HCT116 (cell line): ENCODE measurements at regions not wholly inside any gene's neighbourhood (a gene's known extent, or its start where the extent isn't known, plus 50 kb on each side); places are given as distances from the start of the nearest gene placed in this dataset.

Experiments
- ATAC-seq: fragments of 200-7000 bp; cut with Tn5 transposase; 2 replicates; pipeline ENCODE4 v1.9.1; 2020; ENCODE audit warnings: mild to moderate bottlenecking, moderate library complexity
- BruUV-seq: library from RNA; stranded (reverse); fragments of 400-500 nt; replicated peaks from 2 replicates; lab custom pipeline; 2021; lab: Mats Ljungman, UMichigan
- CTCF ChIA-PET: fragments of 300-600 bp; sonication (Branson Sonifier 250); formaldehyde crosslinking; loops from one replicate; lab custom pipeline; 2021; ENCODE audit warnings: antibody characterized with exemption; lab: Charles Lee
- POLR2A ChIA-PET: fragments of 300-600, 350-600 bp; sonication (Branson Sonifier 250); formaldehyde crosslinking; loops from one replicate; lab custom pipeline; 2021; ENCODE audit warnings: antibody characterized with exemption; lab: Charles Lee
- RAD21 ChIA-PET, 2 experiments: fragments of 300-600 bp; sonication (Branson Sonifier 250); formaldehyde crosslinking; loops; one replicate each; lab custom pipeline; 2023; ENCODE audit warnings: low total read pairs in 2 of 2; ENCODE audit not compliant: uncharacterized antibody in 2 of 2, unreplicated experiment in 2 of 2, low non-redundant PET in 1 of 2; lab: Charles Lee
- DNase-seq: peaks from one replicate; pipeline ENCODE4 v3.0.0-alpha.2; 2010; ENCODE audit warnings: low read depth, low spot score
- H2AFZ ChIP-seq: fragments of 200-600 bp; shearing (Covaris generic), sonication (generic); 2 replicates; pipeline ENCODE4 v1.6.1; 2017; ENCODE audit warnings: low read depth, mixed run types, mixed read lengths, antibody characterized with exemption, low read length; ENCODE audit not compliant: poor library complexity, severe bottlenecking
- H3K27ac ChIP-seq: 2 replicates; pipeline ENCODE4 v1.5.1; 2012; ENCODE audit warnings: low read depth, low read length
- H3K27me3 ChIP-seq: fragments of 200-600 bp; sonication (generic); 2 replicates; pipeline ENCODE4 v1.6.1; 2016; ENCODE audit warnings: mixed run types, low read length, mixed read lengths; ENCODE audit not compliant: insufficient read depth
- H3K36me3 ChIP-seq, 2 experiments: fragments of 200-500 bp in 1 of 2; fragments of 200-600 bp in 1 of 2; sonication (Bioruptor generic) in 1 of 2; sonication (generic) in 1 of 2; 2 replicates each; pipeline versions ENCODE4 v1.5.1 to v1.6.1; 2014 to 2016; ENCODE audit warnings: low read length in 2 of 2, inconsistent platforms in 1 of 2, mixed read lengths in 1 of 2, mixed run types in 1 of 2; ENCODE audit not compliant: insufficient read depth in 2 of 2, control insufficient read depth in 1 of 2
- H3K4me1 ChIP-seq, 2 experiments: fragments of 200-600 bp in 1 of 2; sonication (generic) in 1 of 2; 2 replicates each; pipeline versions ENCODE4 v1.5.1 to v1.6.1; 2012 to 2017; ENCODE audit warnings: low read length in 2 of 2, inconsistent platforms in 1 of 2, mild to moderate bottlenecking in 1 of 2, mixed read lengths in 1 of 2, mixed run types in 1 of 2, moderate library complexity in 1 of 2; ENCODE audit not compliant: insufficient read depth in 2 of 2, control insufficient read depth in 1 of 2
- H3K4me2 ChIP-seq: fragments of 200-600 bp; sonication (generic); 2 replicates; pipeline ENCODE4 v1.6.1; 2017; ENCODE audit warnings: mixed run types, low read length, mixed read lengths
- H3K4me3 ChIP-seq, 2 experiments: fragments of 200-600 bp in 1 of 2; sonication (generic) in 1 of 2; replicated peaks in 1 of 2; 2 replicates each; pipeline ENCODE4 v1.5.1; 2011 to 2016; ENCODE audit warnings: low read length in 2 of 2, control low read depth in 1 of 2, low read depth in 1 of 2, mild to moderate bottlenecking in 1 of 2, mixed read lengths in 1 of 2, mixed run types in 1 of 2
- H3K79me2 ChIP-seq: fragments of 200-600 bp; sonication (generic); 2 replicates; pipeline ENCODE4 v1.6.1; 2017; ENCODE audit warnings: mild to moderate bottlenecking, mixed run types, low read length, moderate library complexity, mixed read lengths; ENCODE audit not compliant: insufficient read depth
- H3K9ac ChIP-seq: fragments of 200-600 bp; sonication (generic); 2 replicates; pipeline ENCODE4 v1.6.1; 2016; ENCODE audit warnings: low read length, mixed read lengths
- H3K9me2 ChIP-seq: fragments of 200-600 bp; sonication (generic), shearing (Covaris generic); 2 replicates; pipeline ENCODE4 v1.6.1; 2017; ENCODE audit warnings: mixed run types, mild to moderate bottlenecking, moderate library complexity; ENCODE audit not compliant: insufficient read depth
- H3K9me3 ChIP-seq, 2 experiments: fragments of 200-500 bp in 1 of 2; fragments of 200-600 bp in 1 of 2; sonication (Bioruptor generic) in 1 of 2; sonication (generic) in 1 of 2; 2 replicates each; pipeline ENCODE4 v1.6.1; 2014 to 2017; ENCODE audit warnings: low read length in 2 of 2, mixed read lengths in 2 of 2, inconsistent platforms in 1 of 2, low read depth in 1 of 2, mild to moderate bottlenecking in 1 of 2, mixed run types in 1 of 2, moderate library complexity in 1 of 2; ENCODE audit not compliant: control insufficient read depth in 1 of 2, insufficient read depth in 1 of 2
- H4K20me1 ChIP-seq: fragments of 200-600 bp; sonication (generic), shearing (Covaris generic); 2 replicates; pipeline ENCODE4 v1.6.1; 2017; ENCODE audit warnings: mixed run types, mild to moderate bottlenecking, moderate library complexity; ENCODE audit not compliant: insufficient read depth
- ATF3 ChIP-seq: IDR thresholded peaks from 2 replicates; pipeline ENCODE4 v1.6.1; 2012
- EZH2 ChIP-seq: fragments of 200-600 bp; sonication (generic); IDR thresholded peaks from 2 replicates; pipeline ENCODE4 v1.6.1; 2017; ENCODE audit warnings: antibody characterized with exemption, mixed run types
- EZH2phosphoT487 ChIP-seq: fragments of 200-600 bp; IDR thresholded peaks from 2 replicates; pipeline ENCODE4 v1.6.1; 2018; ENCODE audit warnings: antibody characterized with exemption, borderline replicate concordance
- JUND ChIP-seq: IDR thresholded peaks from 2 replicates; pipeline ENCODE4 v1.6.1; 2012
- POLR2A ChIP-seq: IDR thresholded peaks from 2 replicates; pipeline ENCODE4 v1.7.0; 2011; ENCODE audit warnings: borderline replicate concordance; ENCODE audit not compliant: insufficient read depth, insufficient read length; ENCODE audit errors: extremely low read depth
- POLR2AphosphoS5 ChIP-seq: IDR thresholded peaks from 2 replicates; pipeline ENCODE4 v1.6.1; 2011; ENCODE audit warnings: mild to moderate bottlenecking, low read depth, low read length, moderate library complexity
- REST ChIP-seq: IDR thresholded peaks from 2 replicates; pipeline ENCODE4 v1.6.1; 2012; ENCODE audit warnings: low read depth
- SP1 ChIP-seq: IDR thresholded peaks from 2 replicates; pipeline ENCODE4 v1.6.1; 2012; ENCODE audit warnings: low read depth
- intact Hi-C: fragments of 100-400 bp; cut with micrococcal nuclease; formaldehyde crosslinking; loops from 2 replicates; pipeline ENCODE4 v1.10.0; 2022

- RAD21 ChIA-PET = no interaction called here
Measured at GRCh38 chr2:154600927-154601494, 97.5 kb upstream of the KCNJ3 start.

More at GRCh38 chr2:154600927-154601494, 97.5 kb upstream of the KCNJ3 start:
- Histone ChIP-seq H3K9ac (no peak overlapping the region), H3K79me2 (no peaks in the 10 kb centered on the region), H3K9me3 (no peaks in the 10 kb centered on the region), H3K27me3 (no peaks in the 10 kb centered on the region), H3K36me3 (no peaks in the 10 kb centered on the region), H3K4me2 (no peak overlapping the region), H4K20me1 (no peaks in the 10 kb centered on the region), H3K27ac (no peak overlapping the region), H3K9me2 (no peaks in the 10 kb centered on the region), H2AFZ (no peak overlapping the region), H3K4me3 (no peak overlapping the region), H3K4me1 (no peaks in the 10 kb centered on the region)
- TF ChIP-seq POLR2A = no peak
- TF ChIP-seq JUND = no peak
- no peak for TF ChIP-seq EZH2
- no peak for TF ChIP-seq SP1
- no peak for TF ChIP-seq ATF3
- no peak for TF ChIP-seq POLR2AphosphoS5
- no peak for TF ChIP-seq REST
- TF ChIP-seq EZH2phosphoT487 = no peak
- CTCF ChIA-PET = no interaction called here
- no peak for DNase-seq
- no TSS peak for BruUV-seq
- POLR2A ChIA-PET = no interaction called here
- ATAC-seq = no peak
- intact Hi-C loops = no loop called here
